ENCODE measurements at regions not wholly inside any gene's neighbourhood (a gene's known extent, or its start where the extent isn't known, plus 50 kb on each side); places are given as distances from the start of the nearest gene placed in this dataset.
A peak's percentile ranks its signal among the peaks of the same experiment; 100 is the strongest.

- no peaks in the 10 kb centered on the region for H3K36me3 Mint-ChIP-seq (ENCODE audit: low read depth)
- TF ChIP-seq CTCF (IDR thresholded peaks at IDR 0.05) = no peak
- H3K9me3 Mint-ChIP-seq = no peaks in the 10 kb centered on the region
- no peak for DNase-seq
- H3K27me3 Mint-ChIP-seq (ENCODE audit: insufficient read depth) = peaks cover 7% of the 10 kb centered on the region; the same call in 1 of the 2 replicates
- no peak overlapping the region for H3K4me3 Mint-ChIP-seq
- H3K27ac Mint-ChIP-seq = no peak overlapping the region
- no peaks in the 10 kb centered on the region for H3K4me1 Mint-ChIP-seq (ENCODE audit: low read depth)
These were observed 138.9 kb upstream of the IL1RAPL2 start for GRCh38 chrX:104427073-104427472.

- Mint-ChIP-seq H3K27ac (no peak overlapping the region), H3K9me3 (no peaks in the 10 kb centered on the region), H3K36me3 (ENCODE audit: low read depth) (no peaks in the 10 kb centered on the region), H3K4me1 (ENCODE audit: low read depth) (no peaks in the 10 kb centered on the region), H3K4me3 (no peak overlapping the region), H3K27me3 (ENCODE audit: insufficient read depth) (peaks cover 4% of the 10 kb centered on the region; the same call in 1 of the 2 replicates)
- no peak for TF ChIP-seq CTCF (IDR thresholded peaks at IDR 0.05)
- DNase-seq = no peak
These were observed 145.1 kb upstream of the IL1RAPL2 start for GRCh38 chrX:104420907-104421306.

GRCh38 chrX:104419926-104420325 is 146.1 kb upstream of the IL1RAPL2 start:
- no peaks in the 10 kb centered on the region for H3K4me1 Mint-ChIP-seq (ENCODE audit: low read depth)
- no peak overlapping the region for H3K4me3 Mint-ChIP-seq
- H3K27me3 Mint-ChIP-seq (ENCODE audit: insufficient read depth) = peaks cover 1% of the 10 kb centered on the region; the same call in 1 of the 2 replicates
- no peak for TF ChIP-seq CTCF (IDR thresholded peaks at IDR 0.05)
- H3K36me3 Mint-ChIP-seq (ENCODE audit: low read depth) = no peaks in the 10 kb centered on the region
- DNase-seq = no peak
- H3K9me3 Mint-ChIP-seq = no peaks in the 10 kb centered on the region
- H3K27ac Mint-ChIP-seq = no peak overlapping the region

- TF ChIP-seq CTCF (IDR thresholded peaks at IDR 0.05) = no peak
- Mint-ChIP-seq H3K9me3 (no peaks in the 10 kb centered on the region), H3K4me3 (no peak overlapping the region), H3K27me3 (ENCODE audit: insufficient read depth) (no peaks in the 10 kb centered on the region), H3K27ac (no peak overlapping the region), H3K36me3 (ENCODE audit: low read depth) (no peaks in the 10 kb centered on the region), H3K4me1 (ENCODE audit: low read depth) (no peaks in the 10 kb centered on the region)
- DNase-seq = peak; percentile 0
These were observed 146.8 kb upstream of the IL1RAPL2 start for GRCh38 chrX:104419211-104419610.

- Mint-ChIP-seq H3K27me3 (ENCODE audit: insufficient read depth) (peaks cover 4% of the 10 kb centered on the region; the same call in 1 of the 2 replicates), H3K27ac (no peak overlapping the region), H3K4me3 (no peak overlapping the region), H3K4me1 (ENCODE audit: low read depth) (no peaks in the 10 kb centered on the region), H3K9me3 (no peaks in the 10 kb centered on the region), H3K36me3 (ENCODE audit: low read depth) (no peaks in the 10 kb centered on the region)
- TF ChIP-seq CTCF (IDR thresholded peaks at IDR 0.05) = no peak
- DNase-seq = no peak
These were observed 154.2 kb upstream of the IL1RAPL2 start for GRCh38 chrX:104411800-104412199.

- DNase-seq = no peak
- H3K9me3 Mint-ChIP-seq = no peaks in the 10 kb centered on the region
- TF ChIP-seq CTCF (IDR thresholded peaks at IDR 0.05) = no peak
These were observed 145.7 kb upstream of the ESX1 start for GRCh38 chrX:104400387-104400786.

More at GRCh38 chrX:104400387-104400786, 145.7 kb upstream of the ESX1 start:
- H3K4me3 Mint-ChIP-seq = no peak overlapping the region
- H3K27me3 Mint-ChIP-seq (ENCODE audit: insufficient read depth) = peaks cover 2% of the 10 kb centered on the region
- no peak overlapping the region for H3K27ac Mint-ChIP-seq
- no peaks in the 10 kb centered on the region for H3K4me1 Mint-ChIP-seq (ENCODE audit: low read depth)
- no peaks in the 10 kb centered on the region for H3K36me3 Mint-ChIP-seq (ENCODE audit: low read depth)

Measured in HFFc6 (cell line).